HUES64 (cell line): ENCODE measurements at regions not wholly inside any gene's neighbourhood (a gene's known extent, or its start where the extent isn't known, plus 50 kb on each side); places are given as distances from the start of the nearest gene placed in this dataset.
"Not testable (repeated sequence)": the region's sequence is repeated elsewhere in the genome, so short reads cannot be mapped to it uniquely, and the experiment has no call there.

Source experiments
- H3K27ac ChIP-seq: 2 replicates; pipeline ENCODE4 v1.7.0; 2013; ENCODE audit warnings: low read depth, low read length, inconsistent platforms
- H3K27me3 ChIP-seq: 2 replicates; pipeline ENCODE4 v1.6.1; 2013; ENCODE audit warnings: mild to moderate bottlenecking, low read length; ENCODE audit not compliant: insufficient read depth
- H3K36me3 ChIP-seq: 2 replicates; pipeline ENCODE4 v1.6.1; 2013; ENCODE audit warnings: mild to moderate bottlenecking, low read length; ENCODE audit not compliant: insufficient read depth
- H3K4me1 ChIP-seq: 2 replicates; pipeline ENCODE4 v1.6.1; 2013; ENCODE audit warnings: mild to moderate bottlenecking, low read length, moderate library complexity; ENCODE audit not compliant: insufficient read depth
- H3K4me3 ChIP-seq: 2 replicates; pipeline ENCODE4 v1.5.1; 2013; ENCODE audit warnings: mild to moderate bottlenecking, low read length, moderate library complexity
- H3K9ac ChIP-seq: 2 replicates; pipeline ENCODE4 v1.6.1; 2013; ENCODE audit warnings: mild to moderate bottlenecking, low read depth, low read length
- H3K9me3 ChIP-seq: 2 replicates; pipeline ENCODE4 v1.6.1; 2013; ENCODE audit warnings: low read depth, low read length; ENCODE audit not compliant: insufficient read depth
- WGBS: fragments of 150-250, 120-280 bp; methylation state at CpG from one replicate; pipeline ENCODE4 v1.1.7; 2013; ENCODE audit warnings: missing lambda C conversion rate; 5-methylcytosine and 5-hydroxymethylcytosine counted together

- no peaks in the 10 kb centered on the region for H3K27me3 ChIP-seq
- H3K36me3 ChIP-seq = no peaks in the 10 kb centered on the region
- H3K27ac ChIP-seq = no peak overlapping the region
- no peak overlapping the region for H3K4me3 ChIP-seq
- no peaks in the 10 kb centered on the region for H3K9me3 ChIP-seq
- H3K9ac ChIP-seq = no peak overlapping the region
- no peaks in the 10 kb centered on the region for H3K4me1 ChIP-seq
- WGBS = 83% methylated on average over 1 of the region's 1 CpG
Measured at GRCh38 chr1:73722055-73722454, 475.9 kb downstream of the LRRIQ3 start.

- WGBS = 89% methylated on average over 1 of the region's 1 CpG
- Histone ChIP-seq H3K9ac (no peak overlapping the region), H3K4me1 (no peaks in the 10 kb centered on the region), H3K4me3 (no peak overlapping the region), H3K27ac (no peak overlapping the region), H3K27me3 (no peaks in the 10 kb centered on the region), H3K9me3 (no peaks in the 10 kb centered on the region), H3K36me3 (no peaks in the 10 kb centered on the region)
Measured at GRCh38 chr1:73717976-73718375, 480.0 kb downstream of the LRRIQ3 start.

- no peaks in the 10 kb centered on the region for H3K27me3 ChIP-seq
- WGBS = no CpG with 5 or more reads among the region's 1 CpG
- no peaks in the 10 kb centered on the region; the same call in 1 of the 2 replicates for H3K4me1 ChIP-seq
- no peaks in the 10 kb centered on the region for H3K9me3 ChIP-seq
- no peaks in the 10 kb centered on the region for H3K36me3 ChIP-seq
- H3K4me3 ChIP-seq = no peak overlapping the region
- H3K9ac ChIP-seq = no peak overlapping the region
- H3K27ac ChIP-seq = no peak overlapping the region
Measured at GRCh38 chr1:73711089-73711488, 486.9 kb downstream of the LRRIQ3 start.

- H3K4me3 ChIP-seq = no peak overlapping the region
- H3K4me1 ChIP-seq = peaks cover 6% of the 10 kb centered on the region; the same call in 1 of the 2 replicates
- no peak overlapping the region for H3K27ac ChIP-seq
- H3K36me3 ChIP-seq = no peaks in the 10 kb centered on the region
- H3K27me3 ChIP-seq = no peaks in the 10 kb centered on the region
- WGBS = 55% methylated on average over 1 of the region's 1 CpG
- H3K9ac ChIP-seq = no peak overlapping the region
- H3K9me3 ChIP-seq = no peaks in the 10 kb centered on the region
Measured at GRCh38 chr1:73701826-73702225, 496.1 kb downstream of the LRRIQ3 start.

GRCh38 chr1:73676186-73676585, 521.8 kb downstream of the LRRIQ3 start:
- no peak overlapping the region for H3K4me3 ChIP-seq
- no peak overlapping the region for H3K9ac ChIP-seq
- no peak overlapping the region for H3K27ac ChIP-seq
- no peaks in the 10 kb centered on the region for H3K27me3 ChIP-seq
- H3K36me3 ChIP-seq = no peaks in the 10 kb centered on the region
- H3K4me1 ChIP-seq = peaks cover 7% of the 10 kb centered on the region; the same call in 1 of the 2 replicates
- WGBS = 100% methylated on average over 2 of the region's 3 CpGs
- no peaks in the 10 kb centered on the region for H3K9me3 ChIP-seq

GRCh38 chr1:73674945-73675561, 522.9 kb downstream of the LRRIQ3 start:
- no peak overlapping the region for H3K4me3 ChIP-seq

GRCh38 chr1:73673971-73674370, 524.0 kb downstream of the LRRIQ3 start:
- H3K4me3 ChIP-seq = no peak overlapping the region
- peaks cover 4% of the 10 kb centered on the region for H3K9me3 ChIP-seq
- H3K36me3 ChIP-seq = no peaks in the 10 kb centered on the region
- no peak overlapping the region for H3K9ac ChIP-seq
- H3K27ac ChIP-seq = no peak overlapping the region
- no peaks in the 10 kb centered on the region for H3K27me3 ChIP-seq
- 100% methylated on average over 1 of the region's 1 CpG for WGBS
- H3K4me1 ChIP-seq = peaks cover 7% of the 10 kb centered on the region; the same call in 1 of the 2 replicates

More at GRCh38 chr1:73674945-73675561, 522.9 kb downstream of the LRRIQ3 start:
- H3K27me3 ChIP-seq = no peaks in the 10 kb centered on the region
- no CpG with 5 or more reads among the region's 2 CpGs for WGBS
- no peak overlapping the region for H3K27ac ChIP-seq
- peaks cover 7% of the 10 kb centered on the region; the same call in 1 of the 2 replicates for H3K4me1 ChIP-seq
- H3K36me3 ChIP-seq = no peaks in the 10 kb centered on the region
- no peak overlapping the region for H3K9ac ChIP-seq
- no peaks in the 10 kb centered on the region for H3K9me3 ChIP-seq

- Histone ChIP-seq H3K4me3 (no peak overlapping the region), H3K36me3 (no peaks in the 10 kb centered on the region), H3K9ac (no peak overlapping the region), H3K9me3 (peaks cover 19% of the 10 kb centered on the region), H3K27ac (no peak overlapping the region), H3K27me3 (no peaks in the 10 kb centered on the region), H3K4me1 (peaks cover 7% of the 10 kb centered on the region; the same call in 1 of the 2 replicates)
- no CpG with 5 or more reads among the region's 1 CpG for WGBS
Measured at GRCh38 chr1:73671530-73671929, 526.4 kb downstream of the LRRIQ3 start.

GRCh38 chr1:73667959-73668358, 530.0 kb downstream of the LRRIQ3 start:
- H3K4me3 ChIP-seq, H3K27ac ChIP-seq, H3K27me3 ChIP-seq, H3K36me3 ChIP-seq, H3K4me1 ChIP-seq, H3K9ac ChIP-seq: not testable (repeated sequence)
- H3K9me3 ChIP-seq = peaks cover 19% of the 10 kb centered on the region
- WGBS = 95% methylated on average over 4 of the region's 4 CpGs

- H3K27me3 ChIP-seq = no peaks in the 10 kb centered on the region
- 92% methylated on average over 2 of the region's 2 CpGs for WGBS
- H3K9me3 ChIP-seq = peaks cover 4% of the 10 kb centered on the region
- H3K9ac ChIP-seq = no peak overlapping the region
- no peak overlapping the region for H3K4me3 ChIP-seq
- no peaks in the 10 kb centered on the region for H3K4me1 ChIP-seq
- H3K36me3 ChIP-seq = no peaks in the 10 kb centered on the region
- no peak overlapping the region for H3K27ac ChIP-seq
Measured at GRCh38 chr1:73662526-73662925, 535.5 kb downstream of the LRRIQ3 start.

- Histone ChIP-seq H3K9me3 (peaks cover 3% of the 10 kb centered on the region; the same call in 1 of the 2 replicates), H3K9ac (no peak overlapping the region), H3K4me1 (no peaks in the 10 kb centered on the region), H3K4me3 (no peak overlapping the region), H3K27ac (no peak overlapping the region), H3K27me3 (no peaks in the 10 kb centered on the region), H3K36me3 (no peaks in the 10 kb centered on the region)
- WGBS = no CpG with 5 or more reads among the region's 2 CpGs
Measured at GRCh38 chr1:73659136-73659535, 538.8 kb downstream of the LRRIQ3 start.

GRCh38 chr1:73654714-73655113, 543.3 kb downstream of the LRRIQ3 start:
- Histone ChIP-seq H3K9me3 (no peaks in the 10 kb centered on the region), H3K36me3 (no peaks in the 10 kb centered on the region), H3K27me3 (no peaks in the 10 kb centered on the region), H3K27ac (no peak overlapping the region), H3K9ac (no peak overlapping the region), H3K4me1 (no peaks in the 10 kb centered on the region), H3K4me3 (no peak overlapping the region)
